HG02970 (cell line): ENCODE measurements at regions not wholly inside any gene's neighbourhood (a gene's known extent, or its start where the extent isn't known, plus 50 kb on each side); places are given as distances from the start of the nearest gene placed in this dataset.

Experiments
- ATAC-seq: cut with Tn5 transposase; IDR thresholded peaks from one replicate; pipeline ENCODE4 v1.9.1; 2021; ENCODE audit warnings: mild to moderate bottlenecking, moderate library complexity, moderate number of reproducible peaks; ENCODE audit not compliant: unreplicated experiment, low FRiP score

GRCh38 chr10:6782378-6782777 is 202.3 kb upstream of the PRKCQ start:
- no peak for ATAC-seq

GRCh38 chr10:6781133-6781770 is 201.2 kb upstream of the PRKCQ start:
- no peak for ATAC-seq

- ATAC-seq, result no peak
Observed at GRCh38 chr10:6780008-6780677, 200.1 kb upstream of the PRKCQ start.

GRCh38 chr10:6778992-6779701 is 199.1 kb upstream of the PRKCQ start:
- ATAC-seq, result no peak

GRCh38 chr10:6776170-6776569 is 196.1 kb upstream of the PRKCQ start:
- ATAC-seq, result no peak

DNA sequence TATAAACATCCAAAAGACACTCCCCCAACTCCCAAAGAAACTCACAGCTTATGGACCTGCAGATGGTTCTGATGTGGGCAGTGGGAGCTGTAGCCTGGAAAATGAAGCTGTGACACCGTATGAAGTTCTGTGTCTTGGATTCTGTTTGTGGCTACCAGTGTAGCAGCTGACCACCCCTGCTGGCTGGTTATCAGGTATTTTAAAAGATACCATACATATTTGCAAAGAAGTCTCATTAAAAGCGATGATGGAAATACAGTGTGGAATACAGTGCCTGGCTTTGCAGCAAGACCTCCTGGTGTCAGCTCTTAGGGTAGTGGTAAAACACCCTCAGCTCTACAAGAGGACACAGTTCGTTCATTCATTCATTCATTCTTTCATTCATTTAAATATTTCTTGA is 194.3 kb upstream of the PRKCQ start:
- ATAC-seq, result no peak

DNA sequence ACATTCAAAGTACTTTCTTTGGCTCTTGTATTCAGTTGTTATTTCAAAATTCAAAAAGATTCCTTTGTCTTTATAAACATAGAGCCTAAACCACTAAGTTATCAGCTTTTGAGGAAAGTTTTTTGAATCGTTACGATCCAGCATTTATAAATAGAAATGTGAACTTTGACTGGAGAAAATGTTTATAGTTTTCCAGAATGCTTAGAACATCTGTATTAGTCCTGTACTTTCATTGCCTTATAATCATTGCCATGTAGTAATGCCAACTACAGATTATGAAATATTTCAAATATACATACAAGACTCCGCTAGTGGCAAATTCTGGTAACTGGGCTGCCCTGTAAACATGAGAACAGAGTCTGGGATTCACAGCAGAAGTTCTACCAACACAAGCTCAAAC is 191.3 kb upstream of the PRKCQ start:
- no peak for ATAC-seq

- no peak for ATAC-seq
Observed at GRCh38 chr10:6770846-6771245, 190.8 kb upstream of the PRKCQ start.

GRCh38 chr10:6769704-6770417 is 189.8 kb upstream of the PRKCQ start:
- no peak for ATAC-seq

DNA sequence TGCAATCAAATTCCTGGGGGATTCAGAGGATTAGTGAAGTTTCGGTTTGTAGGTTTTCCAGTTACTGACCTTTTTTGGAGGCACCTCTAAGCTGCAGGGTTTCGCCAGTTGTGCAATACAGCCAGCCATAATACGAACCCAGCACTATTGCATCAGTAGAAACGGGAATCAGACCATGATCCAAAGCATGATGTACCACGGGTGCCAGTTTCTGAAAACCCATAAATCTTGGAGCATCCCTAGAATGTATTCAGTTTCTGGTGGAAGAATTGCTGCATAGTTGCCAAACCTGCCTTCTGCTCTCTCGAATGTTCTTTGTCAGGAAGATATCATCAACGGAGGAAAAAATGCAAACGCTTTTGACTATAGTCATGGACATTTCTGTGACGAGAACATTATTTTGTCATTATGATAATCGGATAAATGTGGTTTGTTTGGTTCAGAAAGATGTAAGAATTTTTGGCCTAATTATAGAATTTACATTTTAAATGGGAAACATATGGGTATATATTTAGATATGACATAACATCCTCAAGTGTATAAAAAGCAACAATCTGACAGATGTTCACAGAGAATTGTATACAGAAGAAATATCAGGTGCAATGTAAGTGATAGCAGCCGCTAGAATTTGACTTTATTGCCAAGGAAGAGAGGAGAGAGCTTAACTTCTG is 186.2 kb upstream of the PRKCQ start:
- ATAC-seq, result no peak

DNA sequence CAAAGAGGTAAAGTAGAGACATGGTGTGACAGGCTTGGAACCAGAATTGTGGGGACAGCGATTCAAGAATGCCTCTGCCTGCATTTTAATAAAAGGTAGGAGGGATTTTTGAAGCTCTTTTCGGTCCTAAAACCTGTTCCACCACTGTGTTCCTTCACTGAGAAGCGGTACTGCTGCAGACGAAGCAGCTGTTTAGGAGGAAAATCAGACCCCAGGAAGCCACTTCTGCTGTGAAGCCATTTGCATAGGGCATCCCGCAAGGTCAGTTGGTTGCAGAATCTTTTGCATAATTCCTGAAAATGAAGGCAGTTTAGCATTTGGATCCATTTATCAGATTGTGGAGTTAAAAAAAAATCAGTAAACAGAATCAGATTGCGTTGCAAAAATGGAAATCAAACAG is 183.3 kb upstream of the PRKCQ start:
- no peak for ATAC-seq

- ATAC-seq, result no peak
Observed at GRCh38 chr10:6763001-6763400, 182.9 kb upstream of the PRKCQ start.

DNA sequence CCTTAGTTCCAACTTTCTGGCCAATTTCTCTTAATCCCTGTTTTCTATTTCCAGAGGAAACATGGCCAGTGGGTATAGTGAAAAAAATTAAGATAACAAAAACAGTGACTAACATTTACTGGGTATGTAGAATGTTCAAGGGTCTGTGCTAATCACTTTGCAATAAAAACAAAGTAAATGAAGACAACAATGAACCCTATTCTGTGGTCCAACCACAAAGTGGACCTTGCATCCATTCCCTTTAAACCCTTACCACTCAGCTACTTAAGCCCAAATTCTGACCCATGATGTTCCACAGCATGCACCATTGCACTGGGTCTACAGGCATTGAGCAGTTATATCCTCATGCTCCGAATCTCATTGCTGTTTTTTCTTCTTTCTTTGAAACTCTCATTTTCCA is 179.9 kb upstream of the PRKCQ start:
- ATAC-seq, result no peak

DNA sequence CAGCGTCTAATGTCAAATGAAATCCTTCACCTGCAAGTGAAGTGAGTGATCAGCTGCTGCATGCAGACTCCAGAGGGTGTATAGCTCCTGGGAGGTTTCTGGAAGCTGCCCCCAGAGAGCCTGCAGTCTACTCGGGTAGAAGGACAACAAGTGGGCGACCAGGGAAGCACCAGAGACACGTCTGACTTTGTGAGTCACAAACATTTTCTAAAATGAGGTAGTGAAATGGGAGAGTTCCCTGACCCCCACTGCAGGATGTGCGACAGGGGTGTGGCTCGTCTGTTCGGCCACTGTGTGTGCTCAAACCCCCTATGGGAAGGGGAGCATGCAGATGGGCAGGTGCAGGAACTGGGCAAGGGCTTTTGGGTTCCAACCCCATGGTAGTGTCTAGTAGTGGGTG is 177.1 kb upstream of the PRKCQ start:
- ATAC-seq, result no peak

GRCh38 chr10:6756716-6757115 is 176.6 kb upstream of the PRKCQ start:
- ATAC-seq, result no peak

DNA sequence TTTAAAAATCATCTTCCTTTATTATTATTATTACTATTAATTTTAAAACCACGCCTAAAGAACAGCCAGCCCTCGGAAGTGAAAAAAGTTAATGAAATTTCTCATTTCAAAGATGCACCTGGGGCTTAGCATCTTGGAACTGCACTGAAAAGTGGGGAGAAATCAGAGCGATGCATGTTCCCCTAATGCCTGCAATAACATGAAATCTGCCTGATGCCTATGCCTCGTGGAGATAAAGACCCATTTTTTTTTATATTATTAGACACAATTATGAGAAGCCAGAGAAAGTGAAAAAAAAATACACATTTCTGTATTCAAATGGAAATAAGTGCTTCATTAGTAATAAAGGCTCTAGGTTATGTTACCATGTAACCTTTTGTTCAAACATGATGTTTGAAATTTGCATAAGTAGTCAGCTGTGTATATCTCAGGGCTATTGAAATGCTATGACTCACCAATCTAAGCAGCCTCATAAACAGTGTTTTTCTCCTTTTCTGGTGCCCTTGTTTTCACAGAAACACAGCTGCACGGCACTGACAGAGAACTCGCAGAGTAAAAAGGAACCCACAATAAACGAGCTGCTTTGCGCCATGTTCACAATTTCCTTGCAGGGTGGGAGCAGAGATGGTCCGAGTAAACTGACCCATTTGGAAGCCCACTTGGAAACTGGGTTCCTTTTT is 175.8 kb upstream of the PRKCQ start:
- no peak for ATAC-seq

GRCh38 chr10:6753644-6754043 is 173.6 kb upstream of the PRKCQ start:
- ATAC-seq, result no peak

DNA sequence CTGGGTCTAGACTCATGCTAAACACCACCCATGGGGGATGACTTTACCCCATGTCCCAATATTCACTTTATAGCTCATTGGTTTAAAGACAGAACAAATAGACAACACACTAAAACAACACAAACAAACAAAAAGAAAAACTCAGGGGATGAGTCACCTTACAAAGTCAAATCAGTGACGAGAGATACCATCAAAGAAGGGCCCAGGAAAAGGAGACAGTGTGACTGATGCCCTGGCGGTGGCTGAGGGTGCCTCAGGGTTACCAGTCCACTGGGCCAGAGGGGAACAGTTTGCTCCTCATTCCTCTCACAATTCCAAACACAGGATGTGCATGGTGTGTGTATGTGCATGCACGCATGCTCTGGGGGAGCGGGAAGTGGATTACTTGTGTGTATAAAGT is 171.3 kb upstream of the PRKCQ start:
- ATAC-seq, result no peak

- no peak for ATAC-seq
Observed at GRCh38 chr10:6748981-6749635, 169.0 kb upstream of the PRKCQ start.

GRCh38 chr10:6748029-6748428 is 168.0 kb upstream of the PRKCQ start:
- no peak for ATAC-seq
